Coronary artery (tissue), 2 donors: ENCODE measurements at regions not wholly inside any gene's neighbourhood (a gene's known extent, or its start where the extent isn't known, plus 50 kb on each side); places are given as distances from the start of the nearest gene placed in this dataset.

Experiments
- DNase-seq: peaks from one replicate; pipeline ENCODE4 v3.0.0-alpha.2; 2017; ENCODE audit warnings: low spot score
- H3K27ac ChIP-seq, 2 donors: fragments of 200-600 bp; sonication (generic); one replicate each; pipeline ENCODE4 v1.5.1; 2016 to 2019
- H3K4me3 ChIP-seq: fragments of 200-600 bp; sonication (generic); 2 replicates; pipeline ENCODE4 v1.5.1; 2016; ENCODE audit warnings: mild to moderate bottlenecking, moderate library complexity
- TF ChIP-seq, protein P1 (sequence below): fragments of 200-600 bp; sonication (generic); IDR thresholded peaks from one replicate; pipeline ENCODE4 v1.5.1; 2019; ENCODE audit warnings: antibody characterized with exemption

DNA sequence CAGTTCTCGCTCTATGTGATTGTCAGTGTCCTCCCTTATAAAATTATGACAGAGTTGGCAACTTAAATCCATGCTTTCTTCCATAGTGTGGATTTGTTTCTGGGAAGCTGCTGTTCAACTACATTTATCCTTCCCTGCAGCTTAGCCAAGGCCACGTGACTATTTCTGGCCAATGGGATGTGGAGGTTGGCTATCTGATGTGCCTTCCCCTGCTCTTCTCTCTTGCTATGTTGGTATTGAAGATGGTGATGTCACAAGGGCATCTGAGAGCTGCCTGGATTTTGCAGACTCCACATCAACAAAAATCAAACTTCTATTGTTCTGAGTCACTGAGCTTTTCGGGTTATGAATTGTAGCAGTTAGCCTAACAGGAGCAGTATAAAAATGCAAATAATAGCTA, 164.9 kb upstream of the RHOBTB1 start:
- Histone ChIP-seq H3K4me3 (no peak overlapping the region), H3K27ac (no peak overlapping the region)
- TF ChIP-seq, protein P1, sequence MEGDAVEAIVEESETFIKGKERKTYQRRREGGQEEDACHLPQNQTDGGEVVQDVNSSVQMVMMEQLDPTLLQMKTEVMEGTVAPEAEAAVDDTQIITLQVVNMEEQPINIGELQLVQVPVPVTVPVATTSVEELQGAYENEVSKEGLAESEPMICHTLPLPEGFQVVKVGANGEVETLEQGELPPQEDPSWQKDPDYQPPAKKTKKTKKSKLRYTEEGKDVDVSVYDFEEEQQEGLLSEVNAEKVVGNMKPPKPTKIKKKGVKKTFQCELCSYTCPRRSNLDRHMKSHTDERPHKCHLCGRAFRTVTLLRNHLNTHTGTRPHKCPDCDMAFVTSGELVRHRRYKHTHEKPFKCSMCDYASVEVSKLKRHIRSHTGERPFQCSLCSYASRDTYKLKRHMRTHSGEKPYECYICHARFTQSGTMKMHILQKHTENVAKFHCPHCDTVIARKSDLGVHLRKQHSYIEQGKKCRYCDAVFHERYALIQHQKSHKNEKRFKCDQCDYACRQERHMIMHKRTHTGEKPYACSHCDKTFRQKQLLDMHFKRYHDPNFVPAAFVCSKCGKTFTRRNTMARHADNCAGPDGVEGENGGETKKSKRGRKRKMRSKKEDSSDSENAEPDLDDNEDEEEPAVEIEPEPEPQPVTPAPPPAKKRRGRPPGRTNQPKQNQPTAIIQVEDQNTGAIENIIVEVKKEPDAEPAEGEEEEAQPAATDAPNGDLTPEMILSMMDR = no peak
- no peak for DNase-seq

DNA sequence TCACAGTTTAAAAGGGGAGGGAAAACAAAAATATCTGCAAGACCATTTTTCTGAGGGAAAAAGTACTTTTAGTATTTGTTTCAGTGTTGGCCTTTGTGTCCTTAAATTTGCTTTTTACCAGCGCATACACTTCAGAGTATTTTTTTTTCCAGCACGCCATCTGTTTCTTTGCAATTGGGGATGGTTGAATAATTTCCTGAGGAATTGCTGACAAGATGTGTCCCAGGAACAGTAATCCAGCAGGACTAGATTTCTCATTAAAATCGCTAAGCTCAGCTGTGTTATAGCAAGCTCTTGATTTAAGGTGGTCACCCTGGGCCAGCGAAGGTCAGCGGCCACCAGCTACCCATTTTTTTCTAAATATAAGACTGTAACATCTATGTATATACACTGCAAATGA, 156.9 kb upstream of the RHOBTB1 start:
- DNase-seq = no peak
- no peak overlapping the region for H3K4me3 ChIP-seq
- no peak overlapping the region for H3K27ac ChIP-seq
- TF ChIP-seq, protein P1 = no peak

DNA sequence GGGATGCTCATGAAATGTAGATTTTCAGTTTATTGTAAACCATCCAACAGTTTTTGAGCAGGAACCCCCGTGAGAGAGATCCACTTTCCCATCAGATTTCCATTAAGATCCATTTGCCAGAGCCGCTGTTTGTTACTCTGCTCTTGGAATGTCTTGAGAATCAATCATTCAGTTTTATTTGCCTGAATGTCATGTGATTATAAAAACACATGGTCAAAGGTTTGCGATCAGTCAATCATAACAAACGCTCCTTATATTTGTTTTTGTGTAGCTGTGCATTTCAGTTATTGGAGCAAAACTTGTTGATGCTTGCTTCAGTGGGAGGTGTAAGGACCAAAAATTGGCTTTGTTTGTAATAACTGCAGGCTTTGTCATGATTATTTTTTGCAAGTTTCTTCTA, 155.8 kb upstream of the RHOBTB1 start:
- H3K27ac ChIP-seq = no peak overlapping the region
- DNase-seq = no peak
- TF ChIP-seq, protein P1 = no peak
- no peak overlapping the region for H3K4me3 ChIP-seq

DNA sequence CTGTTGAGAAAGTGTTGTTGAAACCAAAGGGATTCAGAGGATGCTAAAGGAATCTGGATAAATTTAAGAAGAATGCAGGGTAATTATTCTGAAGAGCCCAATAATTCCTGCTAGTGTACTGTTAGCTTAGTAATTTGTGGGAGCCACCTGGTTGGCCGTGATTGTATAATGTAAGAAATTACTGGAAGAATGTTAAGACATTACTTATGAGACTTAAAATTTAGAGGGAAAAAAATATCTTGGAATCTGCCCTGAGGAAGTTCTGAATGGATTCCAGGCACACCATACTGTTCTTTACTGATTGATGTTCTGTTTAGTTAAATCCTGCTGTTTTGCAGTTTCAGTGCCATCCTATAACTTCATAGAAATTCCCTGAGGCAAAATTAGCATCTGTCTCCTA, 155.0 kb upstream of the RHOBTB1 start:
- no peak for DNase-seq
- Histone ChIP-seq H3K27ac (no peak overlapping the region), H3K4me3 (no peak overlapping the region)
- TF ChIP-seq, protein P1 = no peak

DNA sequence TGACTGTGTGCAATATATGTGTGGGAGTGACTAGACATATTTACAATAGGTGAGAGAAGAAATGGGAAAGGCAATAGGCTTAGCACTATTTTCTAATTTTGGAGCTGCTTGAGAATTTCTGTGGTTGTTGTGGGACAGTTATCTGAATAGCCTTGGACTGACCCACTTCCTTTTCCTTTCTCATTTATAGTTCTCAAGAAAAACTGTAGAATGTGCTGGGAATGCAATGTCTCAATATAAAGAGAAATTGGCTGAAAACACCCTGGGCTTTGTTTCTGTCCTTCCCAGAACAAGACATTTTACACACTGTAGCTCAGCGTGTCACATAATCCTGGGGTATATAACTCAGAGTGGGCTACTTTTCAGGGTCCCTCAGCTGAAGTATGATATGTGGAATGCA, 153.0 kb upstream of the RHOBTB1 start:
- H3K4me3 ChIP-seq = no peak overlapping the region
- TF ChIP-seq, protein P1 = no peak
- H3K27ac ChIP-seq = no peak overlapping the region
- no peak for DNase-seq

DNA sequence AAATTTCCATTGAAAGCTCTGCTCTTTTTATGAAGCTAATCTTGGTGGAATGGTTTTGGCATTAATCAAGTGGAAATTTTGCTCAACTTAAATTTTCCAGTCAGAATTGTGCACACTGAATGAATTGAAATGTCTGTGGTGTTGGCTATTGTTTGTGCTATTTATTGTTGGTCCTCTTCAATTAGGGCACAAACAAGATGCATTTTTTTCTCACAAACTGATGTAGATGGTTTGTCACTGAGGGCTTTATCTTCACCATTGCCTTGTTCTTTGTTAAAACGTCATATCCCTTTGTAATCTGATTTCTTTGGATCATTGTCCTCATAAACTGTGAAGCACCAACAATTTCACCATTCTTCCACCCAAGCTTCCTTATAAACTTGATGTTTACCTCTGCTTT, 152.1 kb upstream of the RHOBTB1 start:
- Histone ChIP-seq H3K27ac (no peak overlapping the region), H3K4me3 (no peak overlapping the region)
- TF ChIP-seq, protein P1 = no peak
- DNase-seq = no peak

DNA sequence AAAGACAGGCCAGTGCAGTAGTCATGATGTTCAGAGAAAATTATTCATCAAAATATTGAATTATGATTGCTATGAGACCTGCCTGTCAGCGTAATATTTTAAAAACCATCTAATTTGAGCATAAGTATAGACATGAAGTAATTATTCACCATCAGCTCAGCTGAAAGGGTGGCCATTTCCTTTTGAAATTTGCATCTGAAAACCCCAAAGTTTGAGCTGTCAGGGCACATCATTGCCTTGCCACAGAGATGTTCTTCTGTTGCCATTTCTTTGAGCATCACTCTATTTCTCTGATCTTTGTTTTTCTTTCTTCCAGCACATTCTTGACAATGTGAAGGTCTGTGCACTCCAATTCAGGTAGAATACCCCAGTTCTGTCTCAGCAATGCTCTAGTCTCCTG, 147.5 kb upstream of the RHOBTB1 start:
- no peak for DNase-seq

More for the DNA sequence above, 147.5 kb upstream of the RHOBTB1 start:
- Histone ChIP-seq H3K4me3 (no peak overlapping the region), H3K27ac (no peak overlapping the region)
- TF ChIP-seq, protein P1 = no peak
